H1 (cell line): ENCODE measurements at regions not wholly inside any gene's neighbourhood (a gene's known extent, or its start where the extent isn't known, plus 50 kb on each side); places are given as distances from the start of the nearest gene placed in this dataset.

ENCODE experiments used
- CBX8 ChIP-seq: fragments of 300-800, 300-1000 bp; sonication (generic); IDR thresholded peaks from 2 replicates; pipeline ENCODE4 v1.7.1; 2016; ENCODE audit warnings: low read depth, low read length, borderline replicate concordance
- E2F6 ChIP-seq: IDR thresholded peaks from 2 replicates; pipeline ENCODE4 v1.6.1; 2012; ENCODE audit warnings: inconsistent platforms
- EGR1 ChIP-seq: IDR thresholded peaks from 2 replicates; pipeline ENCODE4 v1.6.1; 2011; ENCODE audit warnings: low read depth, low read length, borderline replicate concordance
- KDM1A ChIP-seq: fragments of 200-600, 300-600 bp; sonication (generic); IDR thresholded peaks from 2 replicates; pipeline ENCODE4 v1.7.1; 2016; ENCODE audit warnings: mild to moderate bottlenecking, low read length, borderline replicate concordance
- RXRA ChIP-seq: IDR thresholded peaks from 2 replicates; pipeline ENCODE4 v1.6.1; 2011; ENCODE audit warnings: low read depth, mild to moderate bottlenecking, low read length, moderate library complexity; ENCODE audit not compliant: insufficient read depth
- SAP30 ChIP-seq: fragments of 300-600 bp; sonication (generic); IDR thresholded peaks from 2 replicates; pipeline ENCODE4 v1.7.1; 2012; ENCODE audit warnings: low read length, moderate library complexity, mild to moderate bottlenecking, inconsistent platforms; ENCODE audit not compliant: insufficient read depth, insufficient replicate concordance
- SP4 ChIP-seq: IDR thresholded peaks from 2 replicates; pipeline ENCODE4 v1.6.1; 2012; ENCODE audit warnings: low read length, inconsistent platforms
- TBP ChIP-seq: IDR thresholded peaks from 2 replicates; pipeline ENCODE4 v1.6.1; 2011; ENCODE audit warnings: low read depth, low read length, improper control_type of control experiment
- TF ChIP-seq, protein P1 (sequence below): fragments of 300-600 bp; sonication (generic); IDR thresholded peaks from 2 replicates; pipeline ENCODE4 v1.7.1; 2012; ENCODE audit warnings: low read length, moderate library complexity, mild to moderate bottlenecking, inconsistent platforms; ENCODE audit not compliant: insufficient replicate concordance

DNA sequence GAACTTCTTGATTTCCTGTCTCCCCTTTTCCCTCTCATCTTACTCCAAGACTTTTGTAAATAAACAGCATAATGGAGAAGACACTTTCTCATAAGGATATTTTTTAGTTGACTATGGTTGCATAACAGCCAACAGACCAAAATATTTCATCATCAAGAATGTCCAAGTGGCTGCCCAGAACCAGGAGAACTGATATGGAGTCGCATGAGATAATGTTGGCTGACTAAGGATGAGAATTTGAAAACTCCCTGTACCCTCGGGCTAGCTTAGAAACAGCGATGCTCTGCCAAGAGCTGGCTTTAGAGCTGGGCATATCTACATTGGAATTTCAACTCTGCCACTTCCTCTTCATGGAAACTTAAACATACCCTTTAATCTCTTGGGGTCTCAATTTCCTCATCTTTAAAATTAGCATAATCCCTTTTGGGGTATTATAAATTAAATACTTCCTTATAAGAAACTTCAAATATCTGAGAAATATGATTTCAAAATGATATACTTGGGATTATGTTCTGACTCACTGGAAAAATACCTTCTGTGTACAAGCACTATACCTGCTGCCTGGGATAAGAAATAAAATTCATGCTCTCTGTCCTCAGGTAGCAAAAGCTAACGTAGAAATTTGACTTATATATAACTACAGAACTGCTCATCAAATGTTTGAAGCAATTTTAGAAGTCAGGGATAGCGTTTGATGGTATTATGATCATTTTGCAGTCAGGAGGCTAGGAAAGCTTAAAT lies 777.3 kb downstream of the LTN1 start (continued):
- TF ChIP-seq, protein P1, sequence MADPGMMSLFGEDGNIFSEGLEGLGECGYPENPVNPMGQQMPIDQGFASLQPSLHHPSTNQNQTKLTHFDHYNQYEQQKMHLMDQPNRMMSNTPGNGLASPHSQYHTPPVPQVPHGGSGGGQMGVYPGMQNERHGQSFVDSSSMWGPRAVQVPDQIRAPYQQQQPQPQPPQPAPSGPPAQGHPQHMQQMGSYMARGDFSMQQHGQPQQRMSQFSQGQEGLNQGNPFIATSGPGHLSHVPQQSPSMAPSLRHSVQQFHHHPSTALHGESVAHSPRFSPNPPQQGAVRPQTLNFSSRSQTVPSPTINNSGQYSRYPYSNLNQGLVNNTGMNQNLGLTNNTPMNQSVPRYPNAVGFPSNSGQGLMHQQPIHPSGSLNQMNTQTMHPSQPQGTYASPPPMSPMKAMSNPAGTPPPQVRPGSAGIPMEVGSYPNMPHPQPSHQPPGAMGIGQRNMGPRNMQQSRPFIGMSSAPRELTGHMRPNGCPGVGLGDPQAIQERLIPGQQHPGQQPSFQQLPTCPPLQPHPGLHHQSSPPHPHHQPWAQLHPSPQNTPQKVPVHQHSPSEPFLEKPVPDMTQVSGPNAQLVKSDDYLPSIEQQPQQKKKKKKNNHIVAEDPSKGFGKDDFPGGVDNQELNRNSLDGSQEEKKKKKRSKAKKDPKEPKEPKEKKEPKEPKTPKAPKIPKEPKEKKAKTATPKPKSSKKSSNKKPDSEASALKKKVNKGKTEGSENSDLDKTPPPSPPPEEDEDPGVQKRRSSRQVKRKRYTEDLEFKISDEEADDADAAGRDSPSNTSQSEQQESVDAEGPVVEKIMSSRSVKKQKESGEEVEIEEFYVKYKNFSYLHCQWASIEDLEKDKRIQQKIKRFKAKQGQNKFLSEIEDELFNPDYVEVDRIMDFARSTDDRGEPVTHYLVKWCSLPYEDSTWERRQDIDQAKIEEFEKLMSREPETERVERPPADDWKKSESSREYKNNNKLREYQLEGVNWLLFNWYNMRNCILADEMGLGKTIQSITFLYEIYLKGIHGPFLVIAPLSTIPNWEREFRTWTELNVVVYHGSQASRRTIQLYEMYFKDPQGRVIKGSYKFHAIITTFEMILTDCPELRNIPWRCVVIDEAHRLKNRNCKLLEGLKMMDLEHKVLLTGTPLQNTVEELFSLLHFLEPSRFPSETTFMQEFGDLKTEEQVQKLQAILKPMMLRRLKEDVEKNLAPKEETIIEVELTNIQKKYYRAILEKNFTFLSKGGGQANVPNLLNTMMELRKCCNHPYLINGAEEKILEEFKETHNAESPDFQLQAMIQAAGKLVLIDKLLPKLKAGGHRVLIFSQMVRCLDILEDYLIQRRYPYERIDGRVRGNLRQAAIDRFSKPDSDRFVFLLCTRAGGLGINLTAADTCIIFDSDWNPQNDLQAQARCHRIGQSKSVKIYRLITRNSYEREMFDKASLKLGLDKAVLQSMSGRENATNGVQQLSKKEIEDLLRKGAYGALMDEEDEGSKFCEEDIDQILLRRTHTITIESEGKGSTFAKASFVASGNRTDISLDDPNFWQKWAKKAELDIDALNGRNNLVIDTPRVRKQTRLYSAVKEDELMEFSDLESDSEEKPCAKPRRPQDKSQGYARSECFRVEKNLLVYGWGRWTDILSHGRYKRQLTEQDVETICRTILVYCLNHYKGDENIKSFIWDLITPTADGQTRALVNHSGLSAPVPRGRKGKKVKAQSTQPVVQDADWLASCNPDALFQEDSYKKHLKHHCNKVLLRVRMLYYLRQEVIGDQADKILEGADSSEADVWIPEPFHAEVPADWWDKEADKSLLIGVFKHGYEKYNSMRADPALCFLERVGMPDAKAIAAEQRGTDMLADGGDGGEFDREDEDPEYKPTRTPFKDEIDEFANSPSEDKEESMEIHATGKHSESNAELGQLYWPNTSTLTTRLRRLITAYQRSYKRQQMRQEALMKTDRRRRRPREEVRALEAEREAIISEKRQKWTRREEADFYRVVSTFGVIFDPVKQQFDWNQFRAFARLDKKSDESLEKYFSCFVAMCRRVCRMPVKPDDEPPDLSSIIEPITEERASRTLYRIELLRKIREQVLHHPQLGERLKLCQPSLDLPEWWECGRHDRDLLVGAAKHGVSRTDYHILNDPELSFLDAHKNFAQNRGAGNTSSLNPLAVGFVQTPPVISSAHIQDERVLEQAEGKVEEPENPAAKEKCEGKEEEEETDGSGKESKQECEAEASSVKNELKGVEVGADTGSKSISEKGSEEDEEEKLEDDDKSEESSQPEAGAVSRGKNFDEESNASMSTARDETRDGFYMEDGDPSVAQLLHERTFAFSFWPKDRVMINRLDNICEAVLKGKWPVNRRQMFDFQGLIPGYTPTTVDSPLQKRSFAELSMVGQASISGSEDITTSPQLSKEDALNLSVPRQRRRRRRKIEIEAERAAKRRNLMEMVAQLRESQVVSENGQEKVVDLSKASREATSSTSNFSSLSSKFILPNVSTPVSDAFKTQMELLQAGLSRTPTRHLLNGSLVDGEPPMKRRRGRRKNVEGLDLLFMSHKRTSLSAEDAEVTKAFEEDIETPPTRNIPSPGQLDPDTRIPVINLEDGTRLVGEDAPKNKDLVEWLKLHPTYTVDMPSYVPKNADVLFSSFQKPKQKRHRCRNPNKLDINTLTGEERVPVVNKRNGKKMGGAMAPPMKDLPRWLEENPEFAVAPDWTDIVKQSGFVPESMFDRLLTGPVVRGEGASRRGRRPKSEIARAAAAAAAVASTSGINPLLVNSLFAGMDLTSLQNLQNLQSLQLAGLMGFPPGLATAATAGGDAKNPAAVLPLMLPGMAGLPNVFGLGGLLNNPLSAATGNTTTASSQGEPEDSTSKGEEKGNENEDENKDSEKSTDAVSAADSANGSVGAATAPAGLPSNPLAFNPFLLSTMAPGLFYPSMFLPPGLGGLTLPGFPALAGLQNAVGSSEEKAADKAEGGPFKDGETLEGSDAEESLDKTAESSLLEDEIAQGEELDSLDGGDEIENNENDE: no peak
- TF ChIP-seq SAP30 (no peak), E2F6 (no peak), SP4 (no peak), CBX8 (no peak), TBP (no peak), EGR1 (no peak), RXRA (no peak), KDM1A (no peak)
- TF ChIP-seq, all 59 proteins: peak for 0
